ENCODE measurements at regions not wholly inside any gene's neighbourhood (a gene's known extent, or its start where the extent isn't known, plus 50 kb on each side); places are given as distances from the start of the nearest gene placed in this dataset.
A peak's percentile ranks its signal among the peaks of the same experiment; 100 is the strongest.
"Not testable (repeated sequence)": the region's sequence is repeated elsewhere in the genome, so short reads cannot be mapped to it uniquely, and the experiment has no call there.

- not testable (repeated sequence) for DNase-seq
Measured at GRCh38 chr3:193047461-193047860, 129.8 kb upstream of the MB21D2 start.

- DNase-seq = no peak
Measured at GRCh38 chr3:193048127-193048526, 130.5 kb upstream of the MB21D2 start.

GRCh38 chr3:193049935-193050334, 132.3 kb upstream of the MB21D2 start:
- DNase-seq = no peak

- no peak for DNase-seq
Measured at GRCh38 chr3:193051314-193051713, 133.7 kb upstream of the MB21D2 start.

GRCh38 chr3:193052354-193053045, 134.8 kb upstream of the MB21D2 start:
- DNase-seq = no peak

GRCh38 chr3:193053046-193053435, 135.4 kb upstream of the MB21D2 start:
- no peak for DNase-seq

- DNase-seq = no peak
Measured at GRCh38 chr3:193055352-193055751, 137.7 kb upstream of the MB21D2 start.

GRCh38 chr3:193057616-193058015, 140.0 kb upstream of the MB21D2 start:
- DNase-seq = no peak

- DNase-seq = no peak
Measured at GRCh38 chr3:193060748-193061546, 143.3 kb upstream of the MB21D2 start.

GRCh38 chr3:193068365-193068764, 150.7 kb upstream of the MB21D2 start:
- DNase-seq = no peak

GRCh38 chr3:193069732-193070131, 152.1 kb upstream of the MB21D2 start:
- not testable (repeated sequence) for DNase-seq

- DNase-seq = no peak
Measured at GRCh38 chr3:193078996-193079753, 161.5 kb upstream of the MB21D2 start.

- DNase-seq = no peak
Measured at GRCh38 chr3:193080821-193081365, 160.1 kb upstream of the PLAAT1 start.

- no peak for DNase-seq
Measured at GRCh38 chr3:193085655-193086054, 155.4 kb upstream of the PLAAT1 start.

- no peak for DNase-seq
Measured at GRCh38 chr3:193086681-193087080, 154.3 kb upstream of the PLAAT1 start.

- DNase-seq = no peak
Measured at GRCh38 chr3:193087336-193087735, 153.7 kb upstream of the PLAAT1 start.

- peak; percentile 73 for DNase-seq
Measured at GRCh38 chr3:193095366-193095765, 145.7 kb upstream of the PLAAT1 start.

GRCh38 chr3:193096076-193096475, 144.9 kb upstream of the PLAAT1 start:
- DNase-seq = no peak

GRCh38 chr3:193114431-193115340, 126.3 kb upstream of the PLAAT1 start:
- DNase-seq = no peak

- no peak for DNase-seq
Measured at GRCh38 chr3:193116871-193117270, 124.2 kb upstream of the PLAAT1 start.

- no peak for DNase-seq
Measured at GRCh38 chr3:193118907-193119306, 122.1 kb upstream of the PLAAT1 start.

GRCh38 chr3:193119926-193120325, 121.1 kb upstream of the PLAAT1 start:
- no peak for DNase-seq
